Testis (tissue), 2 donors: ENCODE measurements at regions not wholly inside any gene's neighbourhood (a gene's known extent, or its start where the extent isn't known, plus 50 kb on each side); places are given as distances from the start of the nearest gene placed in this dataset.

Source experiments
- DNase-seq: peaks from one replicate; pipeline ENCODE4 v3.0.0-alpha.2; 2019
- H3K27ac ChIP-seq, 2 donors: fragments of 200-600 bp; sonication (generic); one replicate each; pipeline ENCODE4 v1.5.1; 2019
- H3K27me3 ChIP-seq: fragments of 200-600 bp; sonication (generic); one replicate; pipeline ENCODE4 v1.5.1; 2019
- H3K36me3 ChIP-seq: fragments of 200-600 bp; sonication (generic); one replicate; pipeline ENCODE4 v1.5.1; 2017; ENCODE audit warnings: low read depth; ENCODE audit errors: missing control alignments
- H3K4me1 ChIP-seq: fragments of 200-600 bp; sonication (generic); one replicate; pipeline ENCODE4 v1.5.1; 2019
- H3K4me3 ChIP-seq, 2 donors: fragments of 200-600 bp; sonication (generic); one replicate each; pipeline ENCODE4 v1.5.1; 2017 to 2019
- H3K9me3 ChIP-seq: fragments of 200-600 bp; sonication (generic); one replicate; pipeline ENCODE4 v1.5.1; 2017
- POLR2A ChIP-seq: fragments of 450-650 bp; IDR thresholded peaks from one replicate; pipeline ENCODE4 v1.6.1; 2017; ENCODE audit warnings: antibody characterized with exemption, mild to moderate bottlenecking, moderate library complexity
- WGBS, 2 donors: methylation state at CpG; one replicate each; pipeline ENCODE4 v1.1.5; 2018; 5-methylcytosine and 5-hydroxymethylcytosine counted together
- intact Hi-C: fragments of 100-400 bp; cut with DNase I; formaldehyde crosslinking; loops from one replicate; pipeline ENCODE4 v1.15.1; 2023; ENCODE audit warnings: low total_unique reads
- TF ChIP-seq, protein P1 (sequence below), 3 experiments: fragments of 450-650 bp in 2 of 3; fragments of 200-600 bp in 1 of 3; sonication (generic) in 1 of 3; IDR thresholded peaks; one replicate each; pipeline ENCODE4 v1.5.1; 2016 to 2019; ENCODE audit warnings: antibody characterized with exemption in 3 of 3, mild to moderate bottlenecking in 2 of 3, moderate library complexity in 1 of 3

DNA sequence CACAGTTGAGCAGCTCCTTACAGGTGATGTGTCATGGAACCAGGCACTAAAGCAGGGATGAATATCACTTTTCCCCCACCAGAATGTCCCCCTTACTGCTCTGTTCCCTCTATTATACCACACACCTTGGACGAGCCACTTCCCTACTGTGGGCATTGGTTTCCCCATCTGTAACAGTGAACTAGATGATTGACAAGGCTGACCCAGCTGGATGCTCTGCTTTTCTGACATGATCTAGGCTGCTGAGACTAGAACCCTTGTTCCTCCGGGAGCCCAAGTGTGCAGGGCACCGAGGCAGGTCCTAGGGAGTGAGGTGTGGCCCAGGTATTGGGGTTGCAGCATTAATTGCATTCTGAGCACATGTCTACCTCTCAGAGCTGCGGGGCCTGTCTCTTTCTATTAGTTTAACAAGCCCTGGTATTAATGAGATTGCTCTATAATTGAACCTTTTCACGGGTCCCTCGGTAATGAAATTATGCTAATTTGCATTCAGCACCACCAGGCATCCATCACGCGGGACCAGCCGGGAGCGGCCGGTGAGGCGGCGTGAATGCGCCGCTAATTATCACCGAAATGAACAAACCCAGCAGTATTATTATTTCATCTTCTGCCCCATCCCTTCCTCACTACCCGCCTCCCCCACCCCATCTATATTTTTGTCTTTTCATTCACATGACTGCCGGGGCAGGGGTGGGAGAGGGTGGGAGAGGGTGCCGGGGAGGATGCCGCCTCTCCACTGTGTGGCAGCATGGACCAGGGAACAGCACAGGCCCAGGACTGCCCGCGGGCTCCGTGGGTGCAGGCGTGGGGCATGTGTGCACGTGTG lies 121.1 kb downstream of the CYLD start:
- no peaks in the 10 kb centered on the region for H3K27me3 ChIP-seq
- no peak for DNase-seq
- WGBS, 2 donors, result 54 to 71% methylated on average over 24 to 25 of the region's 25 CpGs

DNA sequence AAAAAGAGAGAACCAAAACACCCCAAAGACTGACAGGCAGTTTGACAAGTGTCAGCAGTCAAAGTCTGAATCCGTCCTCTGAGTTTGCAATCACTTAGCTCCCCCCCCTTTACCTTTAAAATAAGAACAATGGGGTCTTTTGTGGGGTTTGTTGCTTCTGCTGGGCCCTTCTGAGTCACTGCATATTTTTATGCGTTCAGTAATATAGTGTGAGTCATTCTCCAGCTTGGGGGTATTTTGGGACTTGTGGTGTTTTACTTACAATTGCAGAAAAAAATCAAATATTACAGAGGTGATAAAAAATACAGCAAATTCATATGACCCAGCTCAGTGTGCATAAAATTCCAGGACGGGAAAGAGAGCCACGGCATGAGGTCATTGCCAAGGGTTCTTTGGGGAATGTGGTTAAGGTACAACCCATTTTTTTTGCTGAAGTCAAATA lies 120.1 kb downstream of the CYLD start:
- Histone ChIP-seq H3K9me3 (no peaks in the 10 kb centered on the region), H3K27ac (no peak overlapping the region), H3K27me3 (no peaks in the 10 kb centered on the region), H3K4me3 (no peak overlapping the region), H3K36me3 (no peaks in the 10 kb centered on the region), H3K4me1 (no peaks in the 10 kb centered on the region)
- no peak for DNase-seq
- TF ChIP-seq POLR2A, result no peak
- TF ChIP-seq, protein P1, sequence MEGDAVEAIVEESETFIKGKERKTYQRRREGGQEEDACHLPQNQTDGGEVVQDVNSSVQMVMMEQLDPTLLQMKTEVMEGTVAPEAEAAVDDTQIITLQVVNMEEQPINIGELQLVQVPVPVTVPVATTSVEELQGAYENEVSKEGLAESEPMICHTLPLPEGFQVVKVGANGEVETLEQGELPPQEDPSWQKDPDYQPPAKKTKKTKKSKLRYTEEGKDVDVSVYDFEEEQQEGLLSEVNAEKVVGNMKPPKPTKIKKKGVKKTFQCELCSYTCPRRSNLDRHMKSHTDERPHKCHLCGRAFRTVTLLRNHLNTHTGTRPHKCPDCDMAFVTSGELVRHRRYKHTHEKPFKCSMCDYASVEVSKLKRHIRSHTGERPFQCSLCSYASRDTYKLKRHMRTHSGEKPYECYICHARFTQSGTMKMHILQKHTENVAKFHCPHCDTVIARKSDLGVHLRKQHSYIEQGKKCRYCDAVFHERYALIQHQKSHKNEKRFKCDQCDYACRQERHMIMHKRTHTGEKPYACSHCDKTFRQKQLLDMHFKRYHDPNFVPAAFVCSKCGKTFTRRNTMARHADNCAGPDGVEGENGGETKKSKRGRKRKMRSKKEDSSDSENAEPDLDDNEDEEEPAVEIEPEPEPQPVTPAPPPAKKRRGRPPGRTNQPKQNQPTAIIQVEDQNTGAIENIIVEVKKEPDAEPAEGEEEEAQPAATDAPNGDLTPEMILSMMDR (IDR thresholded peaks at IDR 0.05), result no peak
- 56 to 62% methylated on average over 4 of the region's 4 CpGs for whole genome bisulfite sequencing, 2 donors
- intact Hi-C loops, result no loop called here

More for the DNA sequence above, 121.1 kb downstream of the CYLD start:
- H3K4me1 ChIP-seq, result no peaks in the 10 kb centered on the region
- no peak overlapping the region for H3K27ac ChIP-seq
- no peaks in the 10 kb centered on the region for H3K36me3 ChIP-seq
- no peak overlapping the region for H3K4me3 ChIP-seq
- H3K9me3 ChIP-seq, result no peaks in the 10 kb centered on the region
- TF ChIP-seq POLR2A, result no peak
- TF ChIP-seq, protein P1 (IDR thresholded peaks at IDR 0.05), result no peak
- intact Hi-C loops, result no loop called here

DNA sequence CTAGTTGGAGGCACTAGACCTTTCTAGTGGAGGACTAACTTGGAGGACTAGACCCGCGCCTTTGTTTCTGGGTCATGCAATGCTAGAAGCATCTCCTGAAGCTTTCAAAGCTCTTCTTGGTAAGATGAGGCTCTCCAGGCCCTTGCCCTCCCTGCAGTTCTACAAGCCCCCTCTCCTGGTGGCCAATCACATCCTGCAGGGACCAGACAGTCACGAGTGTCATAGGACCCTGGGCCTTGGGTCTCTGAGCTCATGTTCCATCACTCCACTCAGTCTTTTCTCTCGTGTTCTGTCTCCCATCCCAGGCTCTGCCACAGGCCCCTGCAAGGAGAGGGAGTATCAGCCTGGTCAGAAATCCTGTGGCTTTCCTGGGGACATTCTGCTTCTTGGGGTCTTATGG lies 119.6 kb downstream of the CYLD start:
- Histone ChIP-seq H3K36me3 (no peaks in the 10 kb centered on the region), H3K27ac (no peak overlapping the region), H3K9me3 (no peaks in the 10 kb centered on the region), H3K4me1 (no peaks in the 10 kb centered on the region), H3K27me3 (no peaks in the 10 kb centered on the region), H3K4me3 (no peak overlapping the region)
- DNase-seq, result no peak
- TF ChIP-seq, protein P1 (IDR thresholded peaks at IDR 0.05), result no peak
- TF ChIP-seq POLR2A, result no peak
- intact Hi-C loops, result no loop called here
- 72 to 79% methylated on average over 4 of the region's 4 CpGs for WGBS, 2 donors

DNA sequence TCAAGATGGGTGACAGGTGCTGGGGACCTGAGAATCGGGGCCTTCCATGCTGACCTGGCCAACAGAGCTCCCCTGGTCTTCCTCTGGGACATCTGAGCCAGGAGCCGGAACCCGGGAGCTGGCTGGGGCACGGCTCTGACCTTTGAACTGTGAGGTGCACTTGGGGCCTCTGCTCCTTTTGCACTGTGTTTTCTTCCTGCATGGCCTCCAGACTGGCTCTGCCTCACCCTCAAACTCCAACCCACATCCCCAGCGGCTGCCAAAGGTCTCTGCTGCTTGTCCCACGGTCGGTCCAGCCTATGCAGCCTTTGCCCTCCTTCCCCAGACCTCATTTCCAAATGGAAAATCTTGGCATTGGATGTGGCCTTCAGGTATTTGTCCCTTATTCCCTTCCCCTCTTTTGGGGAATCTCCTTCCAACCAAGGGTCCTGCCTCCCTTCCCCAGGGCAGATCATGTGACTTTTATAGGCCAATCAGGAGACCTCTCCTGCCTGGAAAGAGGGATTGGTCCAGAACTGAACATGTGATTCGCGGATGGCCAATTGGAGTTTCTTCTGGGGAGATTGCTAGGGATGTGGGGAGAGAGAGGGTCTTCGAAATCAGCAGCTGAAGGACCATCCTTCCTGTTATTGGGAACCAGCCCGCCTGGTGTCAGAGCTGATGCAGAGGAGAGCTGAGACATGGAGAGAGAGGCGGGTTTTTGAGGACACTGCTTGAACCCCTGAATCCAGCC lies 117.9 kb downstream of the CYLD start:
- H3K9me3 ChIP-seq, result no peaks in the 10 kb centered on the region
- no peaks in the 10 kb centered on the region for H3K36me3 ChIP-seq
- no peaks in the 10 kb centered on the region for H3K27me3 ChIP-seq
- no peaks in the 10 kb centered on the region for H3K4me1 ChIP-seq
- peak overlapping the region in 1 of 2 donors; percentile 6 for H3K4me3 ChIP-seq
- H3K27ac ChIP-seq, result no peak overlapping the region
- TF ChIP-seq POLR2A, result no peak
- TF ChIP-seq, protein P1 (IDR thresholded peaks at IDR 0.05), result no peak
- intact Hi-C loops, result no loop called here
- peak; percentile 32 for DNase-seq
- 50 to 67% methylated on average over 12 of the region's 12 CpGs for WGBS, 2 donors
